ENCODE measurements at regions not wholly inside any gene's neighbourhood (a gene's known extent, or its start where the extent isn't known, plus 50 kb on each side); places are given as distances from the start of the nearest gene placed in this dataset.

GRCh38 chr13:67967031-67967430 is 736.9 kb upstream of the PCDH9 start:
- TF ChIP-seq CTCF (IDR thresholded peaks at IDR 0.05; ENCODE audit: low read depth, low read length, missing input control) (no peak), HNF4A (conservative IDR thresholded peaks at IDR 0.05) (no peak), EGR1 (IDR thresholded peaks at IDR 0.05; ENCODE audit: low read depth in 2 of 2) (no peak), FOXA1 (IDR thresholded peaks at IDR 0.05) (no peak), GABPA (IDR thresholded peaks at IDR 0.05 in 1 of 2, conservative IDR thresholded peaks at IDR 0.05 in 1 of 2) (no peak), MAX (IDR thresholded peaks at IDR 0.05) (no peak), ATF3 (IDR thresholded peaks at IDR 0.05) (no peak), ZBTB33 (IDR thresholded peaks at IDR 0.05) (no peak), RAD21 (IDR thresholded peaks at IDR 0.05) (no peak), REST (IDR thresholded peaks at IDR 0.05) (no peak), SP1 (IDR thresholded peaks at IDR 0.05) (no peak), RXRA (IDR thresholded peaks at IDR 0.05) (no peak), NR2F2 (IDR thresholded peaks at IDR 0.05) (no peak), YY1 (IDR thresholded peaks at IDR 0.05) (no peak)
